HG03442 (cell line): ENCODE measurements at regions not wholly inside any gene's neighbourhood (a gene's known extent, or its start where the extent isn't known, plus 50 kb on each side); places are given as distances from the start of the nearest gene placed in this dataset.
"Not testable (repeated sequence)": the region's sequence is repeated elsewhere in the genome, so short reads cannot be mapped to it uniquely, and the experiment has no call there.

Experiments
- ATAC-seq: cut with Tn5 transposase; IDR thresholded peaks from one replicate; pipeline ENCODE4 v1.9.1; 2021; ENCODE audit warnings: mild to moderate bottlenecking, moderate library complexity; ENCODE audit not compliant: unreplicated experiment

DNA sequence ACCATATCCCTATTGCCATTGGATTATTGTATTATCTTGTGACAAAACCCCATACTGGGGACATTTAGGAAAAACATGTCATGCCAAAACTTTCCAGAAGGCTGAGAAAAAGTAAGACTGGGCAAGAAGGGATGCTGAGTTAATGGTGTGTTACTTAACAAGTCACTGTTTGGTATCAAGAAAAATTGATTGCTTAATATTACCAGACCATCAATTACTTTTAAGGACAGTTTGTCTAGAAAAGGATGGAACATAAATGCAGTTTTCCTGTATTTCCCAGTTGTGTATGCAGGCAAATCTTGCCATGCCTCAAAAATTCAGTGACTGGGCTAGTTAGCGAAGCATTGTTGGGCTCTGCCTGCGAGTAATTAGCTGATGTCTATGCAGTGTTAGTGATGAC, 705.6 kb upstream of the MIR17HG start:
- ATAC-seq: no peak

DNA sequence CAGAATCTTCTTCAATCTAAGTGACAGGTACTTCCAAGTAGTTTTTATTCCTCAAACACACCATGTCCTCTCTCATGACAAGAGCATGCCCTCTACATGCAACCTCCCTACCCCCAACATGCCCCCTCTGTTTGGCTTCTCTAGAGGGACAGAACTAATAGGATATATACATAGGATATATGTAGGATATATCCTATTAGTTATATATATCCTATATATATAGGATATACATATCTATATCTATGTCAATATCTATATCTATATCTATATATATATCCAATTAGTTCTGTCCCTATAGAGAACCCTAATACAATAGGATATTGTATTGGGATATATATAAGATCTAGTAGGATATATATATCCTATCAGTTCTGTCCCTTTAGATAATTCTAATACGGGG, 701.9 kb upstream of the MIR17HG start:
- ATAC-seq: no peak

DNA sequence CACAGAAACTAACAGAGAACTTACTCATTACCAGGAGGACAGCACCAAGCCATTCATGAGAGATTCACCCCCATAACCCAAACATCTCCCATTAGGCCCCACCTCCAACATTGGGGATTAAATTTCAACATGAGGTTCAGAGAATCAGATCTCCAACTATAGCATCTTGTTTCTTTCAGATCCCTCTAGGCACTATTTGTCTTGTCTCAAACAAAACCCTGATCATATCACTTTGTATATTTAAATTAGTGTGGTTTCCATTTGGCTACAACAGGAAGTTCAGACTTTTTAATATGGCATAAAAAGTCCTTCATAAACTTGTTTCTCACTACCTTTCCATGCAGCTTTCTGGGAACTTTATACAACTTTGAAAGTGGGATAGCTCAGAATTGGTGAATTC, 699.0 kb upstream of the MIR17HG start:
- ATAC-seq: no peak

DNA sequence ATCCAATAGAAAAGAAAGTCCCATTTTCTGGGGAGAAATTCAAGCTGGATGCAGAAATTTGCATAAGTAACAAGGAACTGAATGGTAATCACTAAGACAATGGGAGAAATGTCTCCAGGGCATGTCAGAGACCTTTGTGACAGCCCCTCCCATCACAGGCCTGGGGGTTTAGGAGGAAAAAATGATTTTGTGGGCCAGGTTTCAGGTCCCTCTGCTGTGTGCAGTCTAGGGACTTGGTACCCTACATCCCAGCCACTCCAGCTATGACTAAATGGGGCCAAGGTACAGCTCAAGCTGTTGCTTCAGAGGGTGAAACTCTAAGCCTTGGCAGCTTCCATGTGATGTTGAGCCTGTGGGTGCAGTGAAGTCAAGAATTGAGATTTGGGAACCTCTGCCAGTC, 695.5 kb upstream of the MIR17HG start:
- no peak for ATAC-seq

DNA sequence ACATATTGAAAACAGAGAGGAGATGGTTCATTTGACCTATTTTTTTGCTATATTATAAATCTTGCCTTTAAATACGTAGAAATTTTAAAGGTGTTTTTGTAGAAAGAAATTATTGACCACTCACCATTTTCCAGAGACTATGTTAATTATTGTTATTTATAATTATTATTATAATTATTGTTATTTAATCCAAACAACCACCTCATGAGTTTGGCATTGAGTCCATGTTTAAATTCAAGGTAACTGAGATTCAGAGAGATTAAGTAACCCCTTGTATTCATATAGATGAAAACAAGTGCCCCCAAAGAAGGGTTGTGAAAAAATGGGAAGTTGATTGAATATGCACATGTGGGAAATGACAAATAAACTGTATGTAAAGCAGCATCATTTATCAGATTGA, 692.5 kb upstream of the MIR17HG start:
- ATAC-seq: no peak

DNA sequence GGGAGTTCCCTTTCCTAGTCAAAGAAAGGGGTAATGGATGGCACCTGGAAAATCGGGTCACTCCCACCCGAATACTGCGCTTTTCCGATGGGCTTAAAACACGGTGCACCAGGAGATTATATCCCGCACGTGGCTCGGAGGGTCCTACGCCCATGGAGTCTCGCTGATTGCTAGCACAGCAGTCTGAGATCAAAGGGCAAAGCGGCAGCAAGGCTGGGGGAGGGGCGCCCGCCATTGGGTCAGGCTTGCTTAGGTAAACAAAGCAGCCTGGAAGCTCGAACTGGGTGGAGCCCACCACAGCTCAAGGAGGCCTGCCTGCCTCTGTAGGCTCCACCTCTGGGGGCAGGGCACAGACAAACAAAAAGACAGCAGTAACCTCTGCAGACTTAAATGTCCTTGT, 683.3 kb upstream of the MIR17HG start:
- not testable (repeated sequence) for ATAC-seq

DNA sequence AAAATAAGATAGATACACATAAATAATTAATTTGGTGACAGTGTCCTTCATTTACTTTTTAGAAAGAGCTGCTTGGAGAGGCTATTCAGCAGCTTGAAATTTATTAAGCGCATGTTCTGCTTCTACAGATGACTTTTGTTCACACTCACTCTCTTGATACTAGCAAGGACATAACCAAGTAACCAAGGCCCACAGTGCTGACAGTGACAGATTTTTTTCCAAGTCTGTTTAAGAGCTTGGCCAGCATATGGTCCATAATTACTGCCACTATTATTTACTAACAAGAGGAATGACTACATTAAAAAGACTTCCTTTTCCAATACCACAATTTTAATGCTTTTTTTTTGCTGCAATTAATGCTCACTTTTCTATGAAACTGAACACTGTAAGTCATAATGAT, 673.7 kb upstream of the MIR17HG start:
- no peak for ATAC-seq

DNA sequence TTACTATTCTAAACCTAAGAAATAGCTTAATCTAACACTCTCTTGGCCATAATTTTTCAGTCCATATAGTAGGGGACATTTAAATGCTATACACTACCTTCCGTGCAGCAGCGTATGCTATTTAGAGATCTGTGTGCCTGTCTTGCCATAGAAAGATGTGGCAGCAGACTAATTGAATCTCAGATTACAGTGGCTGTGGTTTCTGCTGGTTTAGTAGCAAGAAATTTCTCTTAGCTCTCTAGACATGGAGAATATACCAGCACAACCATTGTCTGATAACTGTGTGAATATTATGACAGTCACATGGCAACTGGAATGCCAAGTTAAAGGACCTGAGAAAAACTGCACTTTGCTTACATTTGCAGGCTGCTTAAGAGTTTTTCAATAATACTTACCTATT, 672.4 kb upstream of the MIR17HG start:
- ATAC-seq: no peak

DNA sequence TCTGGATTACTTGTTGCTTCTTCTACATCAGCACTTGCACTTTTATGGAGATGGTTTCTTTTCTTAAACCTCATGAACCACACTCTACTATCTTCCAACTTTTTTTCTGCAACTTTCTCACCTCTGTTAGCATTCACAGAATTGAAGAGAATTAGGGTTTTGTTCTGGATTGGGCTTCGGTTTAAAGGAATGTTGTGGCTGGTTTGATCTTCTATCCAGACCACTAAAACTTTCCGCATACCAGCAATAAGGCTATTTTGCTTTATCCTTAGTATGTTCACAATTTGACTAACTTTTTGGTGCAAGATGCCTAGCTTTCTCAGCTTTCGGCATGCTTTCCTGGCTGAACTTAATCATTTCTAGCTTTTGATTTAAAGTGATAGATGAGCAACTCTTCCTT, 666.7 kb upstream of the MIR17HG start:
- no peak for ATAC-seq

DNA sequence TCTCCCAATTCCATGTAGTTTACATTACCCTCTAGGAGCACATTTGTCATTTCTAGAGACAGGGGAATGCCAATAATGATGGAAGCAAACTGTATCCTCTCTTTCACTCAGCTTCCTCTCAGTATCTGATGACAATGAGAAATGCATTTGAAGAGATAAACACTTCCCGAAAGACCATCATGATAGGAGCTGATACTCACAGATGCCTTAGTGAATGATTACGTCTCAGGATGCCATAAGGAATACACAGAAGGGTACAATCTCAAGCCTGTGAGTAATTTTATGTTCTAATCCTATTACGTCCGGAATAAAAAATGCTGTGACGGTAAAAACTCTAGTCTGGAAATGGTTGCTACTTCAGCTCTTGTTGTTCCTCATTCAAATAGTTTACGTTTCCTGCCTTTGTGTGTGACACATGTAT, 663.8 kb upstream of the MIR17HG start:
- no peak for ATAC-seq

DNA sequence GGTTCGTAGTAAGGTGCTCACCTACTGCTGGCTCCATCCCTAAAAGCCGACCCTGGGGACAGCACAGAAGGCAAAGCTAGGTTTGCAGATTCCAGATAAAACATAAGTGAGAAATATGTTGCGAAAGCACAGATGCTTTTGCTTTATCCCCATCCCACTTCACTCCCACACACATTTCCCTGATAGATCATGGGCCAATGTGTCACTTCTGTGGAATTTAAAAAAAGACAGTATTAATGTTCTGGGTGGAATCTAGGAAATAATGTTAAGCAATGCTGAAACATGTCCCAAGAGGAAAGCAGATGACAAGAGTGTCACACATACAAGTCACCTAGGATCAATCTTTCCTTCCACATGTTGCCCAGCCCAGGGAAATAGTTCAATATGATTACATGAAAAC, 661.0 kb upstream of the MIR17HG start:
- ATAC-seq: no peak

DNA sequence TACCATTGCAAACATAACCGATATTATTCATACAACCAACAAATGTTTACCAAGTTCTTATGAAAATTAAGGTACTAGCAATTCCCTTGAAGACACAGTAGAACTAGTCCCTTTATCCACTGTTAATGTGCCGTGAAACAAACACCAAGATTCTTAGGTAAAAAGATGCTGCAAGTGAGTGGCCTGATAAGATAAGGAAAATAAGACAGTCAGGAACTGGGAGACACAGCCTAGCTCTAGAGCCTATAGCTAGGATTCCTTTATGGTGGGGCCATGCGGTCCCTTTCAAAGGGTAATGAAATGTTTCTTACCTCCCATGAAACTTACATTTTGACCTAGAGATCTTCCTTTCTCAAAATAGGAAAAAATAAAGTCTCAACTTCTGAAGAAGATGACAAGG, 658.4 kb upstream of the MIR17HG start:
- ATAC-seq: no peak

DNA sequence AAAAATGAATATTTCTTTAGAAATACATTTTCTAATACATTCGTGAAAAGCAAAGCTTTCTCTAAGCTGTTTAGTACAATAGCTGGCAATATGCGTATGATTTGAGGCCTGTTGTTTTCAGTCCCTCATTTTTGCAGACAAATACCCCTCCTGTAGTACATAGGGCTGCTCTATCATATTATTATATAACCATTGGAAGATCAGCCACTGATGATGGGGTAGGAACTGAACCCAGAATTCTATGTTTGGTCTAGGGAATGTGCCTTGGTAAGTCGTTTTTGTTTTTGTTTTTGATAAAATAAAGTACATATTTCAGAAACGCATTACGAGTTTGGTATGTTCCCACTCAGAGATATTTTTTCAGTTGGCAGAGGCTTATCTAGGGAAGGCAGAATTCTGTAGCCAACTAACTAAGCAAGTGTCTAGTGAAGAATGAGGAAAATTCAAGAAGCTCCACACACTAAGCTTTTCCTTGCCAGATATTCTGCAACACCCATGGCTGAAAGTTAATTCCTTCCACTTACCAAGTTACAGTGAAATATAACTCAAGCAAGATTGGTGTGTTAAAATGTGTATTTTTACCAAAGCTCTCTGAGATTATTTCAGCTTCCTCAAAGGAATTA, 656.9 kb upstream of the MIR17HG start:
- ATAC-seq: no peak

DNA sequence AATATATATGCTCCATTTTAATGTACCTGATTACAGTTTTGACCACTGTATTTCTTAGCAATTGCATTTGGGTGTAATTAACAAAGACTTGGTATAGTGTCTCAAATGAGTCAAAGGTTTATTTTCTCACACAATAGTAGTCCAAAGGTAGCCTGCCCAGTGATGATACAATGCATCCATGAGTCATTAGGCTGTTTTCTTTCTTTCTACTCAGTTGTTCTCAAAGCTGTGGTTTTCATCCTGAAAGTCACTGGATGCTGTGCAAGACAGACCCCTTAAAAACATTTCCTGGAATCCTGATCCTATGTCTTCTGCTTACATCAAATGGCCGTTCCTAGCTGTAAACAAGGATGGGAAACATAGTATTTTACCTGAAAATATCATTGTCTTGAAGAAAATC, 651.2 kb upstream of the MIR17HG start:
- no peak for ATAC-seq

DNA sequence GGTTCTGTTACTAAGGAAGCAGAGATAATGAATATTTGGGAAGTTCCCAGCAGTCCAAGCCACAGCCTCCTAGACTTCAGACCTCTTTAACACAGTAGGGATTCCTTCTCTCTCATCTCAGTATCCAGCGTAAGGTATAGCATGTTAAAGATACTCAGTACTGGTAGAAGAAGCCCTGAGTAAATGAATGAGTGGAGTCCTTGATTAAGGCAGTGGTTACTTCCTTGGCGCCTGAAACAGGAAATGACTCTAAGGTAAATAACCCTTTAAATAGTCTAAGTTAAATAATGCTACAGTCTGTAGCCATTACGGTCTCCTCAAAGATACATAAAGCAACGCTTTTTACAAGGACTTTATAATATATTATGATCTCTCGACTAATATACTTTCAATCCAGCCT, 650.8 kb upstream of the MIR17HG start:
- ATAC-seq: no peak

DNA sequence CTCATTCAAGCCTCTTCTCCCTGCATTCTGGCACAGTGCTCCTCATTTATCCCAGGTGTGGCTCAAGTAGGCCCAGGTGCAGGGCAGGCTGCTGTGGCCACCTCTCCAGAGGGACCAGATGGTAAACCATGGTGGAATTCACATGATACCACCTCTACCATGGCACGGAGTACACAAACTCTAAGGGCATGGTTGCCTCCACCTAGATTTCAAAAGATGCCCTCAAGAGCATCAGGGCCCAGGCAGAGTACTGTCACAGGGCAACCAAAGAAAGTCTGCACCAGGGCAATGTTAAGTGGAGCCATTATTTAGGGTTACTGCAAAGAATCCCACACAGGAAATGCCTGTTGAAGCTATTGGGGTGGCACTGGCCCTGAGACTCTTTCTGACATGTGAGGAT, 647.1 kb upstream of the MIR17HG start:
- ATAC-seq: no peak

DNA sequence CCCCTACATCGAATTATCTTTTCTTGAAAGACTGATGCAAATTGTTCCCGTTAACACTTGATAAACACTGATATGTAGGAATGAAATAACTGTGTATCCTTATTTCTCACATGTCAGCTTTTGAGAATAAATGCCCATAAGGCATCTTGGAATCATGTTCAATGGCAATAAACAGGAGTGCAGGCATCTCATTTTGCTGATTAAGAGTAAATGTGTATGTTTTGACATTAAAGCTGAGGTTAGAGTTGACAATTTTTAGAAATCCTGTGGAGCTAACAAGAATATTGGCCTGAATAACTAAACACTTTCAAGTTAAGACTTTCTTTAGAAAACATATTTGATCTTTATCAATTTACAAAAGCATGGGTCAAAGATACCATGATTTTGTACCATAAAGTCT, 646.2 kb upstream of the MIR17HG start:
- ATAC-seq: no peak

DNA sequence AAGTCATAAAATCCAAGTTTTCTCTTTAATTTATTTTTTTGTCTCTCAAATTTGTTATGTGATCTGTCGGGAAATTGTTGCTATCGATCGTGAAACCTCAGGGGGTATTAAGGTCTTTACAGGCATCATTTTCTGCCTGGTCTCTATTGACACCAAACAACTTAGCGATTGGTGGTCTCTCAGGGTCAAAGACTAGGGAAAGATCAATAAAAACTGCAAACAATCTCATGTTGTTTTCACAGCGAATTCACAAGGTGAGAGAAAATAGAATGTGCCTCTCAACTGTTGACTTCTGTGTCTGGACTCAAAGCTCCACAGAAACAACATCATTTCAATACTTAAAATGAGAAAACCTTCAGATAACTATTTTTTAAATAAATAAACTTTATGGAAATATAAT, 645.4 kb upstream of the MIR17HG start:
- no peak for ATAC-seq

DNA sequence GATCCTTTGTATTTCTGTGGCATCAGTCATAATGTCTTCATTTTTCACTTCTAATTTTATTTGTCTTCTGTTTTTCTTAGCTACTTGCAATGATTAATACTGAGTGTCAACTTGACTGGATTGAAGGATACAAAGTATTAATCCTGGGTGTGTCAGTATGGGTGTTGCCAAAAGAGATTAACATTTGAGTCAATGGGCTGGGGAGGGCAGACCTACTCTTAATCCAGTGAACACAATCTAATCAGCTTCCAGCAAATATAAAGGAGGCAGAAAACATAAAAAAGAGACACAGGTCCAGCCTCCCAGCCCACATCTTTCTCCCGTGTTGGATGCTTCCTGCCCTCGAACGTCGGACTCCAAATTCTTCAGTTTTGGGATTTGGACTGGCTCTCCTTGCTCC, 640.9 kb upstream of the MIR17HG start:
- no peak for ATAC-seq

DNA sequence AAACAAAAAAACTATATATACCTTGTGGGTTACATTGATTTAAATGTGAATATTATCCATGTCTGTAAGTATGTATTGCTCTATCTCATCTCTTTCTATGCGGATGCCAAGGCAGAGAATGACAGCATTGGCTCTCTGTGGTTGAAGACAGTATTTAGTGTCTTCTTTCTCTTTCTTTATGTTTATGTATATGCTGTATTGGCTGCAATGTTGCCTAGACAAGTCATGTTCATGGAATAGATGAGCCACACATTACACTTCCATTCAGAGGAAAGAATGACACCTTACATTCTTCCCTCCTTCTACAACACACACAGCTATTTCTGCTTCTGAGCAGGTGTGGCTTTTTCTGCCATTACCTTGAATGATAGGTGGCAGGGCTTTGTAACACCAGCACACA, 639.4 kb upstream of the MIR17HG start:
- ATAC-seq: no peak

DNA sequence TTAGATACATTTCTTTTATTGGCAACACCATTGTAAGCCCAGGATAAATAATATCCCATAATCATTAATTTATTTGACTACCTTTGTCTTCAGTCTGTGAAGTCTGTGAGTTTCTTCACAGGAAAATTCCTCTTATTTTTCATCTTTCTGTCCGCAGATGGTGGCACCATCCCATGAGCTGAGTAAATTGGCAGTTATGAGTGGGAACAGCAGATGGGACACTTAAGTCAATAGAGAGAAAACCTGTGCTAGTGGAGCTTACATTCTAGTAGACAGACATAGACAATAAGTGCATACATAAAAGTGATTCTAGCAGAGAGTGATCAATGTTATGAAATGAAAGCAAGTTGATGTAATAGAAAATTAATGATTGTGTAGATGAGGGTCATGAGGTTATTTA, 638.2 kb upstream of the MIR17HG start:
- no peak for ATAC-seq

DNA sequence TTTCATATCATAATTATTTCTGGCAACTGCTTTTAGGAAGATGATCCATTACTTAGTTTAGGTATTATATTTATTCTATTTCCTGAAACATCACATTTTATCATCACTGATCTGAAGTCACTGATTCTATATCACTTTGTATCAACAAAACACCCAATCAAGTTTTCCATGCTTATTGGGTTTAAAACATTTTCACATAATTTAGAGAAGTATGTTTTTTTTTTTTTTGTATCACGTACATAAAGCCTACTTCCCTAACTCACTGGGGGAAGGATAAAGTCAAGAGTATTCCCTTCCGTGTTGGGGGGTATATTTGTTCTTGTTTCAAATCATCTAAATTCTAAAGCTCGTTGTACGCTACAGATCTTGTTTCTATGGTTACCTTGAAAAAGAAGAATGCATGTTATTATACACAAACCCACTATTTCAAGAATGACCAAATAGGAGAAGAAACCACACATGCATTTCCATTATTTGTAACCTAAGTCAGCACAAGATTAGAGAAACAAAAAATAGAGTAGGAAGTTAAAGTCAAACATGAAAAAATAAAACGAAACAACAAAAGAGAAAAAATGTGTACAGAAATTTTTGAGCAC, 637.2 kb upstream of the MIR17HG start:
- no peak for ATAC-seq

DNA sequence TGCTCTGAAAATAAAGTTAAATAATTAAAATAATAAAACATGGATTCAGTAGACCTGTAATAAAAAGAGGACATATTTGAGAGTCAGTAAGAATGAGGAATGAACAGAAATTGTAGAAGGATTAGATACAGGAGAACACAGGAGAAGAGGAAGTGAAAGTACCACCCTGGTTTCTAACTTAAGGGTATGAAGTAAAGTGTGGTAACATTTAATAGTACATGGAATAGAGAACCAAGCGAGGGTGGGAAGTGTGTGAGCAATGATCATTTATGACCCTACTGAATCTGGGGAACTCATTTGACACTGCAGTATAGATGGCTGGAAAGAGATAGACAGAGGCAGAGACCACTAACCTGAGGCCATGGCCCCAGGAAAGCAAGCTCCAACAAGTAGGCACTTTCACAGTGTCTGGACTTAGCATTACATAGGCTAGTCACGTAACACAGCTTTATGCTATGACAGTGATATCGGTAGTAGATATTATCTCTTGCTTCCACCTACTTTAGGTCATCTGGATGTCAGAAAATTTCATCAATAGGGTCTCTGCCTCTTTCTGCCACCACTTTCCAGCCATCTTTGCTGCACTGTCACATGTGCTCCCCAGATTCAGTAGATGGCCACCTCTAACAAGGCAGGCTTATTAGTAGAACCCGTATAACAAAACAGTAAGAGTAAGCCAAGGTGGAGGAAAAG, 633.9 kb upstream of the MIR17HG start:
- no peak for ATAC-seq
